GM23248 (cell line): ENCODE measurements at regions not wholly inside any gene's neighbourhood (a gene's known extent, or its start where the extent isn't known, plus 50 kb on each side); places are given as distances from the start of the nearest gene placed in this dataset.

ENCODE experiments used
- EZH2 ChIP-seq: fragments of 200-600 bp; sonication (generic); IDR thresholded peaks from 2 replicates; pipeline ENCODE4 v1.6.1; 2018; ENCODE audit warnings: antibody characterized with exemption, mild to moderate bottlenecking; ENCODE audit not compliant: insufficient read depth, poor library complexity, severe bottlenecking
- EZH2phosphoT487 ChIP-seq: fragments of 200-600 bp; sonication (generic); IDR thresholded peaks from 2 replicates; pipeline ENCODE4 v1.6.1; 2018; ENCODE audit warnings: antibody characterized with exemption, moderate library complexity, mild to moderate bottlenecking, low read depth; ENCODE audit not compliant: insufficient read depth

- TF ChIP-seq EZH2 (no peak), EZH2phosphoT487 (no peak)
These were observed 83.9 kb upstream of the ANK3 start for GRCh38 chr10:60473557-60473956.
